K562 (cell line): ENCODE measurements at regions not wholly inside any gene's neighbourhood (a gene's known extent, or its start where the extent isn't known, plus 50 kb on each side); places are given as distances from the start of the nearest gene placed in this dataset.

Experiments used
- ATAC-seq: fragments of 200-7000 bp; cut with Tn5 transposase; 3 replicates; pipeline ENCODE4 v1.9.1; 2020; ENCODE audit warnings: moderate library complexity
- BruUV-seq: library from RNA; stranded (reverse); fragments of 400-500 nt; replicated peaks from 2 replicates; lab custom pipeline; 2021; lab: Mats Ljungman, UMichigan
- CTCF ChIA-PET: fragments of 300-600 bp; formaldehyde crosslinking; extraction: SDS; loops from one replicate; lab custom pipeline; 2021; ENCODE audit warnings: low intra/inter-chr PET ratio; lab: Yijun Ruan, JAX
- POLR2A ChIA-PET: fragments of 300-600, 350-650 bp; sonication (Branson Sonifier 250); formaldehyde crosslinking; extraction: SDS; loops from one replicate; lab custom pipeline; 2021; ENCODE audit warnings: antibody characterized with exemption, inconsistent platforms; lab: Yijun Ruan, JAX
- DNase-seq, 4 experiments: peaks; one replicate each; pipeline versions ENCODE4 v3.0.0 to v3.0.0-alpha.2; 2011 to 2018; ENCODE audit warnings: low spot score in 3 of 4, mixed read lengths in 3 of 4; ENCODE audit errors: extremely low read depth in 1 of 4
- FAIRE-seq: peaks from 2 replicates; lab custom pipeline; 2011; peaks lifted over from hg19 to GRCh38; lab: Jason Lieb, UNC
- H2AFZ ChIP-seq: 2 replicates; pipeline ENCODE4 v1.6.0; 2011; ENCODE audit warnings: low read depth, low read length, control low read depth, inconsistent platforms
- H3K27ac ChIP-seq: fragments of 200-600 bp; 3 replicates; pipeline ENCODE4 v1.8.0; 2011; ENCODE audit warnings: low read depth, mild to moderate bottlenecking, control low read depth, inconsistent platforms, low read length, moderate library complexity, mixed read lengths; ENCODE audit errors: extremely low read depth
- H3K27me3 ChIP-seq, 2 experiments: fragments of 300-600 bp in 1 of 2; 2 replicates in 1 of 2; 3 replicates in 1 of 2; pipeline versions ENCODE4 v1.6.0 to v1.8.0; 2011; ENCODE audit warnings: inconsistent platforms in 2 of 2, low read length in 2 of 2, mild to moderate bottlenecking in 1 of 2, mixed read lengths in 1 of 2, moderate library complexity in 1 of 2; ENCODE audit not compliant: control insufficient read depth in 2 of 2, insufficient read depth in 2 of 2
- H3K36me3 ChIP-seq: fragments of 300-600 bp; 3 replicates; pipeline ENCODE4 v1.8.0; 2011; ENCODE audit warnings: mild to moderate bottlenecking, low read length, inconsistent platforms; ENCODE audit not compliant: control insufficient read depth, insufficient read depth
- H3K4me1 ChIP-seq, 2 experiments: fragments of 200-600 bp in 1 of 2; replicated peaks in 1 of 2; 2 replicates in 1 of 2; 3 replicates in 1 of 2; pipeline versions ENCODE4 v1.5.1 to v1.8.0; 2011; ENCODE audit warnings: inconsistent platforms in 2 of 2, low read length in 2 of 2, mild to moderate bottlenecking in 1 of 2, mixed read lengths in 1 of 2, moderate library complexity in 1 of 2; ENCODE audit not compliant: control insufficient read depth in 2 of 2, insufficient read depth in 2 of 2
- H3K4me2 ChIP-seq: 2 replicates; pipeline ENCODE4 v1.6.1; 2011; ENCODE audit warnings: low read length, control low read depth, inconsistent platforms, mixed read lengths; ENCODE audit not compliant: insufficient read depth
- H3K4me3 ChIP-seq: fragments of 200-600 bp; sonication (generic), shearing (Covaris generic); 2 replicates; pipeline ENCODE4 v1.5.1; 2016; ENCODE audit warnings: control low read depth, inconsistent platforms
- H3K79me2 ChIP-seq: fragments of 200-600 bp; 3 replicates; pipeline ENCODE4 v1.8.0; 2011; ENCODE audit warnings: low read length, inconsistent platforms; ENCODE audit not compliant: control insufficient read depth, insufficient read depth
- H3K9ac ChIP-seq, 2 experiments: 2 replicates each; pipeline versions ENCODE4 v1.6.0 to v1.6.1; 2011; ENCODE audit warnings: low read depth in 2 of 2, low read length in 2 of 2, control low read depth in 1 of 2, inconsistent platforms in 1 of 2, mild to moderate bottlenecking in 1 of 2, mixed read lengths in 1 of 2; ENCODE audit not compliant: insufficient read depth in 1 of 2
- H3K9me1 ChIP-seq: one replicate; pipeline ENCODE4 v1.6.0; 2011; ENCODE audit warnings: inconsistent platforms, mild to moderate bottlenecking, low read length, moderate library complexity; ENCODE audit not compliant: control insufficient read depth, insufficient read depth
- H3K9me3 ChIP-seq: replicated peaks from 2 replicates; pipeline ENCODE4 v1.5.1; 2011; ENCODE audit warnings: low read depth, low read length, inconsistent platforms; ENCODE audit not compliant: control insufficient read depth, insufficient read depth
- H4K20me1 ChIP-seq: replicated peaks from 2 replicates; pipeline ENCODE4 v1.6.1; 2011; ENCODE audit warnings: low read length, inconsistent platforms, mixed read lengths; ENCODE audit not compliant: control insufficient read depth, insufficient read depth
- E2F3 ChIP-seq: fragments of 250-450 bp; sonication (Bioruptor Pico); IDR thresholded peaks from 2 replicates; pipeline ENCODE4 v1.4.0; 2020; ENCODE audit warnings: mild to moderate bottlenecking
- GTF3C2 ChIP-seq: IDR thresholded peaks from 3 replicates; pipeline ENCODE4 v1.6.1; 2011; ENCODE audit warnings: borderline replicate concordance, mild to moderate bottlenecking, moderate library complexity; ENCODE audit not compliant: insufficient read length; ENCODE audit errors: extremely low read depth
- HIVEP1 ChIP-seq: fragments of 250-450 bp; sonication (Bioruptor Pico); IDR thresholded peaks from 2 replicates; pipeline ENCODE4 v1.4.0; 2020; ENCODE audit warnings: mild to moderate bottlenecking
- HMG20B ChIP-seq: fragments of 250-450 bp; sonication (Bioruptor Pico); IDR thresholded peaks from 2 replicates; pipeline ENCODE4 v1.5.0; 2021; ENCODE audit warnings: mild to moderate bottlenecking
- JUN ChIP-seq, 2 experiments: sonication (generic) in 1 of 2; formaldehyde crosslinking in 1 of 2; IDR thresholded peaks; 2 replicates each; pipeline versions ENCODE4 v1.6.1 to v1.8.0; 2012 to 2022; ENCODE audit warnings: borderline replicate concordance in 2 of 2, mild to moderate bottlenecking in 2 of 2, improper control_type of control experiment in 1 of 2, low read depth in 1 of 2, low read length in 1 of 2, missing genetic modification reagents in 1 of 2
- KAT7 ChIP-seq: sonication (generic); formaldehyde crosslinking; IDR thresholded peaks from 2 replicates; pipeline ENCODE4 v1.8.0; 2022; ENCODE audit warnings: missing genetic modification reagents, mild to moderate bottlenecking, borderline replicate concordance
- KLF13 ChIP-seq: fragments of 450-650 bp; IDR thresholded peaks from 2 replicates; pipeline ENCODE4 v1.6.1; 2016; ENCODE audit warnings: missing genetic modification characterization, low read depth, mild to moderate bottlenecking, missing compliant biosample characterization, moderate library complexity, borderline replicate concordance
- PHB2 ChIP-seq: fragments of 450-650 bp; IDR thresholded peaks from 2 replicates; pipeline ENCODE4 v1.6.1; 2017; ENCODE audit warnings: low read depth
- PRDM10 ChIP-seq: fragments of 450-650 bp; IDR thresholded peaks from 2 replicates; pipeline ENCODE4 v1.6.1; 2018; ENCODE audit not compliant: partially characterized antibody
- SAFB2 ChIP-seq: fragments of 200-400 bp; formaldehyde crosslinking; IDR thresholded peaks from 2 replicates; pipeline ENCODE4 v1.6.1; 2018; ENCODE audit warnings: borderline replicate concordance, low read length, low read depth, moderate library complexity; ENCODE audit not compliant: severe bottlenecking
- SMAD4 ChIP-seq: fragments of 250-450 bp; sonication (Bioruptor Pico); conservative IDR thresholded peaks from 2 replicates; pipeline ENCODE4 v1.8.0; 2021; ENCODE audit warnings: inconsistent platforms, mild to moderate bottlenecking, moderate library complexity
- SMC3 ChIP-seq: conservative IDR thresholded peaks from 2 replicates; pipeline ENCODE4 v1.6.1; 2011; ENCODE audit warnings: low read depth, low read length, improper control_type of control experiment; ENCODE audit not compliant: insufficient read depth
- TCFL5 ChIP-seq: fragments of 250-450 bp; sonication (Bioruptor Pico); conservative IDR thresholded peaks from 2 replicates; pipeline ENCODE4 v1.6.1; 2021; ENCODE audit warnings: mild to moderate bottlenecking, moderate library complexity, matching md5 sums
- TEAD1 ChIP-seq, 2 experiments: fragments of 450-650 bp in 1 of 2; sonication (generic) in 1 of 2; formaldehyde crosslinking; IDR thresholded peaks; 2 replicates each; pipeline versions ENCODE4 v1.4.0 to v1.8.0; 2020 to 2022; ENCODE audit warnings: mild to moderate bottlenecking in 2 of 2, missing genetic modification reagents in 1 of 2
- ZNF134 ChIP-seq: fragments of 250-450 bp; sonication (Bioruptor Pico); conservative IDR thresholded peaks from 2 replicates; pipeline ENCODE4 v1.4.0; 2020
- ZNF561 ChIP-seq: fragments of 450-650 bp; formaldehyde crosslinking; conservative IDR thresholded peaks from 2 replicates; pipeline ENCODE4 v1.4.0; 2020; ENCODE audit warnings: mild to moderate bottlenecking, moderate library complexity
- WGBS: fragments of 100-300 bp; shearing (Covaris generic); methylation state at CpG from one replicate; pipeline ENCODE4 v1.1.6; 2016; ENCODE audit warnings: low coverage, mixed read lengths; ENCODE audit not compliant: insufficient coverage; ENCODE audit errors: missing lambda C conversion rate; 5-methylcytosine and 5-hydroxymethylcytosine counted together
- in situ Hi-C: fragments of 300-500 bp; cut with MboI; formaldehyde crosslinking; loops from 4 replicates; pipeline ENCODE4 v1.15.0; 2018; ENCODE audit warnings: inconsistent platforms, mixed read lengths
- intact Hi-C: fragments of 100-400 bp; cut with micrococcal nuclease; formaldehyde crosslinking; loops from 2 replicates; pipeline ENCODE4 v1.14.2; 2022

GRCh38 chr13:31908696-31909411 lies 122.7 kb upstream of the FRY start:
- Histone ChIP-seq H2AFZ (no peak overlapping the region), H3K9me1 (no peaks in the 10 kb centered on the region), H4K20me1 (no peaks in the 10 kb centered on the region), H3K79me2 (no peaks in the 10 kb centered on the region), H3K36me3 (no peaks in the 10 kb centered on the region), H3K9ac (no peak overlapping the region), H3K27me3 (no peaks in the 10 kb centered on the region; a peak in 1 of 5 replicates), H3K4me2 (no peak overlapping the region), H3K4me3 (no peak overlapping the region), H3K27ac (no peak overlapping the region), H3K9me3 (no peaks in the 10 kb centered on the region), H3K4me1 (no peaks in the 10 kb centered on the region)
- 0% methylated on average over 4 of the region's 4 CpGs for WGBS
- FAIRE-seq (no peak), ATAC-seq (no peak), DNase-seq (no peak)
- in situ Hi-C loops: loop anchor here (25.0 kb wide), 1 partner anchor 403 kb away; the partner anchor contains the start of genes BRCA2 and ZAR1L
- POLR2A ChIA-PET: no interaction called here
- CTCF ChIA-PET: no interaction called here
- intact Hi-C loops: no loop called here
- BruUV-seq: no TSS peak
- no peak for TF ChIP-seq PRDM10
- no peak for TF ChIP-seq PHB2
- TF ChIP-seq SAFB2: no peak
- no peak for TF ChIP-seq HMG20B (CRISPR knock-in tag)
- TF ChIP-seq GTF3C2: no peak
- no peak for TF ChIP-seq SMC3
- TF ChIP-seq HIVEP1: no peak
- no peak for TF ChIP-seq KLF13 (tag)
- TF ChIP-seq ZNF561 (CRISPR knock-in tag): no peak
- no peak for TF ChIP-seq JUN (IDR thresholded peaks at IDR 0.05; ENCODE audit: borderline replicate concordance, low read depth, low read length)
- no peak for TF ChIP-seq JUN (CRISPR knock-in tag; IDR thresholded peaks at IDR 0.05; ENCODE audit: borderline replicate concordance)
- TF ChIP-seq ZNF134 (CRISPR knock-in tag): no peak
- no peak for TF ChIP-seq TCFL5 (CRISPR knock-in tag)
- TF ChIP-seq SMAD4 (CRISPR knock-in tag): no peak
- TF ChIP-seq TEAD1 (CRISPR knock-in tag; IDR thresholded peaks at IDR 0.05): no peak
- TF ChIP-seq E2F3 (CRISPR knock-in tag): no peak
- no peak for TF ChIP-seq KAT7
